C4-2B (cell line): ENCODE measurements at regions not wholly inside any gene's neighbourhood (a gene's known extent, or its start where the extent isn't known, plus 50 kb on each side); places are given as distances from the start of the nearest gene placed in this dataset.

Experiments used
- H3K27ac ChIP-seq: fragments of 450-650 bp; 2 replicates; pipeline ENCODE4 v1.5.1; 2017
- ZFX ChIP-seq: fragments of 450-650 bp; IDR thresholded peaks from 2 replicates; pipeline ENCODE4 v1.6.1; 2017
- TF ChIP-seq, protein P1 (sequence below): fragments of 450-650 bp; conservative IDR thresholded peaks from 2 replicates; pipeline ENCODE4 v1.5.1; 2017; ENCODE audit warnings: mild to moderate bottlenecking

DNA sequence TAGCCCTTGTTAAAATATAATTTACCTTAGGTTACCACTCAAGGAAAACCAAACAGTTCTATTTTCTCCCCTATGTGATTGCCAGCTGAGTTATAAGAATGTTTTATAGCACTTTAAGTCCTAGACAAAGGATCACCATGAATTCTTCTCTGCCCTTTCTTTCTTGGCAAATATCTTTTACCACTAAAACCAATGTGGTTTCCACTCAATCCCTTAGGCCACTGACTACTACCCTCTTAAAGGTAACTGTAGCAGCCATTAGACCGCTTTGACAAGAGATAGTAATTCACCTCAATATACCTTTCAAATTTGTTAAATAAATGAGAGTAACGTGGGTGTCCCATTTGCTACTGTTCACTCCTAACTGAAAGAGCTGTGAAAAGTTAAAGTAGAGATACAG lies 307.9 kb upstream of the PRMT6 start:
- TF ChIP-seq, protein P1, sequence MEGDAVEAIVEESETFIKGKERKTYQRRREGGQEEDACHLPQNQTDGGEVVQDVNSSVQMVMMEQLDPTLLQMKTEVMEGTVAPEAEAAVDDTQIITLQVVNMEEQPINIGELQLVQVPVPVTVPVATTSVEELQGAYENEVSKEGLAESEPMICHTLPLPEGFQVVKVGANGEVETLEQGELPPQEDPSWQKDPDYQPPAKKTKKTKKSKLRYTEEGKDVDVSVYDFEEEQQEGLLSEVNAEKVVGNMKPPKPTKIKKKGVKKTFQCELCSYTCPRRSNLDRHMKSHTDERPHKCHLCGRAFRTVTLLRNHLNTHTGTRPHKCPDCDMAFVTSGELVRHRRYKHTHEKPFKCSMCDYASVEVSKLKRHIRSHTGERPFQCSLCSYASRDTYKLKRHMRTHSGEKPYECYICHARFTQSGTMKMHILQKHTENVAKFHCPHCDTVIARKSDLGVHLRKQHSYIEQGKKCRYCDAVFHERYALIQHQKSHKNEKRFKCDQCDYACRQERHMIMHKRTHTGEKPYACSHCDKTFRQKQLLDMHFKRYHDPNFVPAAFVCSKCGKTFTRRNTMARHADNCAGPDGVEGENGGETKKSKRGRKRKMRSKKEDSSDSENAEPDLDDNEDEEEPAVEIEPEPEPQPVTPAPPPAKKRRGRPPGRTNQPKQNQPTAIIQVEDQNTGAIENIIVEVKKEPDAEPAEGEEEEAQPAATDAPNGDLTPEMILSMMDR: no peak
- TF ChIP-seq ZFX: no peak
- no peak overlapping the region for H3K27ac ChIP-seq

DNA sequence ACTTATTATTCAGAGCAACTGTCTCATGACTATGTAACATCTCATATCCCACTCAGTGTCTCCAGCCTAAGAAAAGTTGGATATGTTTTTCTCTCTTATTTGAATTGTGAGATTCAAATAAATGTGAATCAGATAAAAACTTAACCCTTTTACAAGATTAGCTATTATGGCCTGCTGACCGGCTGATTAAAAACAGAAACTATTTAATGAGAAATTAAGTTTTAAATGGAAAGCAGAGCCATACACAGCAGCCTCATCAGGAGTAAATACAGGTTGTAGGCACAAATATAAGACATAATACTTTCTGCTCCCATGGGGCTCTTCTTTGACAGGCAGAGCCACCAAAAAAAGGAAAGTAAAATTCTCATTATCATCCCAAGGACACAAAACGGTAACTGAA lies 307.0 kb upstream of the PRMT6 start:
- TF ChIP-seq, protein P1: no peak
- no peak for TF ChIP-seq ZFX
- no peak overlapping the region for H3K27ac ChIP-seq

DNA sequence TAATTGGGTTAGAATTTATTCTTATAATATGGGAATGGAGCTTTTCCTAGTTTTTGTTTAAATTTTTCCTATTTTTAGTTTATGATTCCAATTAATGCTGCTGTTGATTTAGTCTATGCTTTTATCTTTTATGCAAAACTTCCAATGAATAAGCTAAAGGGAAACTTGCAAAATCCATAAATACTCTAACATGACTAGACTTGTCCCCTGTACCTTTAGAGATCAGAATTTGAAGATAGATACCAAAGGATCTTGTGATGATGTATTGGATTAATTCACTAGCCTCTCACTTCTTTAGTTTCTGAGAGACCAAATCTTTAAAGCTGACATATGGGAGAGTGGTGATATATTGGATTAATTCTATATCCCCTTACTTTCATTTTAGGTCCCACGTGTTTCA lies 306.6 kb upstream of the PRMT6 start:
- TF ChIP-seq ZFX: no peak
- TF ChIP-seq, protein P1: no peak
- no peak overlapping the region for H3K27ac ChIP-seq

DNA sequence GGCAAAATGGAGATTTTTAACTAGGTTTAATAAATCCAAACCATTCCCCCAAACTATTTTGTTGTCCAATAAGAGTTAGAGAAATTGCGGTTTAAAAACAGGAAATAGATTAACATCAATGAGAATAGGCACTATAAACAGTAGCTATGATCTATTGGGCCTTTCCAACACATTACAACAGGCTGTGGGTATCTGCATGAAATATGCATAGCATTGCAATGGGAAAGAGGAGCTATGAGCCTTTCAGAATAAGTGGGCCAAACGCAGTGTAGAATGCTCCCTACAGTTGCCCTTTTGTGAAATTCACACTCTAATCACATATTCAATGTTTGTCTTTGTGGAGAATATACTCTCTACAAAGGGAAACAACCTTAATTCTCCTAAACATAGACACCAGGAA lies 305.5 kb upstream of the PRMT6 start:
- no peak overlapping the region for H3K27ac ChIP-seq
- TF ChIP-seq ZFX: no peak
- TF ChIP-seq, protein P1: no peak

DNA sequence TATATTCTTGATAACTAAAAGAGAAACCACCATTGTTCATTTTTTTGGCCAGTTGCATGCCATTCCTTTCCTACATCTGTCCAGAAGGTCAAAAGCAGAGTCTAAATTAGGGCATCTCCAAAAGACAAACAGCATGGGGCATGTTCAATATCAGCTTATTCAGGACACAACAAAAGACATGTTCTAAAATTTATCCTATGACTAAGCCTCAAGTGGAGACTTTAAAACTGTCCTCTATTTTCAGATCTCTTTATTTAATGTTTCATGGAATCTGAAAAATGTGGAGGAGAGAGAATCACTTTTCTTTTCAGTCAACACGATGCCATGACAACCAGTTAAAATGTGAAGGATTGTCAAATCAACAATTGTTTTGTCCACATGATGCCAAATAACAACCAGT lies 303.4 kb upstream of the PRMT6 start:
- no peak overlapping the region for H3K27ac ChIP-seq
- TF ChIP-seq ZFX: no peak
- TF ChIP-seq, protein P1: no peak

DNA sequence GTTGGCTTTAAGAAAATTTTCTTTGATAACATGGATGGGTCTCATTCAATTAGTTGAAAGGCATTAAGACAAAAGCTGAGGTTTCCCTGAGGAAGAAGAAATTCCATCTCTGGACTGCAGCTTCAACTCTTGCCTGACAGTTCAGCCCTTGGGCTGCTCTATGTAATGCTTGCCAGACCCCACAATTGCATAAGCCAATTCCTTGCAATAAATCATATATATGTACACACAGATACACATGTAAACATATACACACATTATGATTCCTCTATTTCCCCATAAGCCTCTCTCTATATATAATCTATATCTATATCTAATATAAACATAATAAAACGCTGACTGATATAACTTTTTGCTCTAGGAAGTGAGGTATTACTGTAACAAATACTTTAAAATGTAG lies 301.5 kb upstream of the PRMT6 start:
- no peak overlapping the region for H3K27ac ChIP-seq
- TF ChIP-seq, protein P1: no peak
- no peak for TF ChIP-seq ZFX

DNA sequence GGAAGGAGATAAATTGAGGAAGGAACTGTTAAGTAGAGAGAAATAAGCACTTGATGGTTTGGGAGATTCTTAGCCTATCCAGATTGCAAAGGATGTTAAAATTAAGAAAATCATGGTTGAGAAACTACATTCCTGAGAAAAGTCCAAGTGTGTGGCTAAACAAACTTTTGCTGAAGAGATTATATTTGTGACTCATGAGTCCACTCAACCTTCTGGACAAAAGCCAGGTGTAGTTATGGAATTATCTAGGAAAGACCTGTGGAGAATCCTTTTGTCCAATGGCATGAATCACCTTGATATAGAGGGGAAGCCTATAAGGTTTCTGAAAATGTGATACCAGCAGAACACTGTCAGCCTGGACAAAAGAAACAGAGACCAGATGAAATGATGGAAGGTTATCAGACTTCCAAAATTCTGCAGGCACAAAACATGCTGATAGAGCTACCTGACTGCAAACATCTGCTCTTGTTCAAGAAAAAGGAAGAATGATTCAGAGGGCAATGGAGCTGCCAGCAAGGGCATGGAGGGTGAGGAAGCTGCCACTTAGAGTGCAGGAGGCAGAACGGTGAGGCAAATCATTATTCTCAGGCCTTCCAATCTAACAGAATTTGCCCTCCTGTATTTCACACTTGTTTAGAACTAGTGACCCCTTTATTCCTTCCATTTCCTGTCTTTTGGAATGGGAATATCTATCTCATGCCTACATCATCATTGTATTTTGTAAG lies 300.6 kb upstream of the PRMT6 start:
- TF ChIP-seq, protein P1: no peak
- TF ChIP-seq ZFX: no peak
- H3K27ac ChIP-seq: no peak overlapping the region
